Keratinocyte (primary cell): ENCODE measurements at regions not wholly inside any gene's neighbourhood (a gene's known extent, or its start where the extent isn't known, plus 50 kb on each side); places are given as distances from the start of the nearest gene placed in this dataset.

Experiments
- DNase-seq: peaks from one replicate; pipeline ENCODE4 v3.0.0-alpha.2; 2011; ENCODE audit warnings: low read depth, missing footprints, low spot score
- FAIRE-seq: peaks from 2 replicates; lab custom pipeline; 2011; peaks lifted over from hg19 to GRCh38; lab: Jason Lieb, UNC
- H2AFZ ChIP-seq: 2 replicates; pipeline ENCODE4 v1.6.0; 2012; ENCODE audit warnings: low read length, control low read depth, inconsistent platforms; ENCODE audit not compliant: control insufficient read depth
- H3K27ac ChIP-seq: 2 replicates; pipeline ENCODE4 v1.5.1; 2011; ENCODE audit warnings: low read length; ENCODE audit not compliant: control insufficient read depth, insufficient read depth
- H3K27me3 ChIP-seq: 3 replicates; pipeline ENCODE4 v1.6.0; 2011; ENCODE audit warnings: low read length; ENCODE audit not compliant: control insufficient read depth, insufficient read depth; ENCODE audit errors: extremely low read depth
- H3K36me3 ChIP-seq, 2 experiments: 2 replicates in 1 of 2; 3 replicates in 1 of 2; pipeline ENCODE4 v1.5.1; 2011; ENCODE audit warnings: low read length in 2 of 2, mild to moderate bottlenecking in 1 of 2; ENCODE audit not compliant: control insufficient read depth in 2 of 2, insufficient read depth in 2 of 2; ENCODE audit errors: extremely low read depth in 1 of 2
- H3K4me1 ChIP-seq: 3 replicates; pipeline ENCODE4 v1.5.1; 2011; ENCODE audit warnings: low read length; ENCODE audit not compliant: control insufficient read depth, insufficient read depth; ENCODE audit errors: extremely low read depth
- H3K4me2 ChIP-seq: 3 replicates; pipeline ENCODE4 v1.6.0; 2011; ENCODE audit warnings: low read depth, low read length; ENCODE audit not compliant: control insufficient read depth, insufficient read depth; ENCODE audit errors: extremely low read depth
- H3K4me3 ChIP-seq, 3 experiments: fragments of 200-600 bp in 1 of 3; sonication (generic) in 1 of 3; 2 replicates in 2 of 3; 3 replicates in 1 of 3; pipeline ENCODE4 v1.5.1; 2011 to 2016; ENCODE audit warnings: low read length in 3 of 3, mild to moderate bottlenecking in 3 of 3, control low read depth in 2 of 3, inconsistent platforms in 1 of 3, low read depth in 1 of 3, mixed read lengths in 1 of 3, mixed run types in 1 of 3, moderate library complexity in 1 of 3; ENCODE audit not compliant: control insufficient read depth in 2 of 3, insufficient read depth in 2 of 3; ENCODE audit errors: extremely low read depth in 1 of 3
- H3K79me2 ChIP-seq: 2 replicates; pipeline ENCODE4 v1.6.0; 2012; ENCODE audit warnings: low read length; ENCODE audit not compliant: control insufficient read depth, insufficient read depth
- H3K9ac ChIP-seq: 3 replicates; pipeline ENCODE4 v1.6.0; 2011; ENCODE audit warnings: low read length; ENCODE audit not compliant: control insufficient read depth, insufficient read depth; ENCODE audit errors: extremely low read depth
- H3K9me1 ChIP-seq: 3 replicates; pipeline ENCODE4 v1.6.0; 2011; ENCODE audit warnings: low read length; ENCODE audit not compliant: control insufficient read depth, insufficient read depth; ENCODE audit errors: extremely low read depth
- H3K9me3 ChIP-seq: 2 replicates; pipeline ENCODE4 v1.5.1; 2012; ENCODE audit warnings: low read depth, low read length; ENCODE audit not compliant: control insufficient read depth
- H4K20me1 ChIP-seq: 3 replicates; pipeline ENCODE4 v1.6.0; 2011; ENCODE audit warnings: low read length; ENCODE audit not compliant: control insufficient read depth, insufficient read depth; ENCODE audit errors: extremely low read depth
- CTCF ChIP-seq, 3 experiments: IDR thresholded peaks in 1 of 3; conservative IDR thresholded peaks in 1 of 3; optimal IDR thresholded peaks in 1 of 3; 2 replicates in 2 of 3; 3 replicates in 1 of 3; pipeline versions ENCODE3 to v1.5.1; 2011; ENCODE audit warnings: low read length in 3 of 3, mild to moderate bottlenecking in 3 of 3, moderate library complexity in 2 of 3, control low read depth in 1 of 3, inconsistent platforms in 1 of 3; ENCODE audit not compliant: insufficient read depth in 2 of 3; ENCODE audit errors: extremely low read depth in 1 of 3
- EZH2 ChIP-seq: IDR thresholded peaks from one replicate; pipeline ENCODE4 v1.6.1; 2012; ENCODE audit warnings: inconsistent platforms, mild to moderate bottlenecking, low read length, moderate library complexity
- dilution Hi-C: fragments of 300-500 bp; cut with MboI; formaldehyde crosslinking; loops from one replicate; pipeline ENCODE4 v1.7.0; 2020; ENCODE audit warnings: low sequenced_read_pairs; ENCODE audit not compliant: extremely low pct_ligation_motif_present

- no peak overlapping the region for H3K4me3 ChIP-seq
- H3K36me3 ChIP-seq: no peaks in the 10 kb centered on the region
- TF ChIP-seq CTCF (optimal IDR thresholded peaks at IDR 0.05 in 1 of 3, IDR thresholded peaks at IDR 0.05 in 1 of 3, conservative IDR thresholded peaks at IDR 0.05 in 1 of 3; ENCODE audit: extremely low read depth in 1 of 3, insufficient read depth in 2 of 3, low read length in 3 of 3) (no peak), EZH2 (no peak)
- H3K79me2 ChIP-seq: no peaks in the 10 kb centered on the region
- dilution Hi-C loops: no loop called here
- H4K20me1 ChIP-seq: no peaks in the 10 kb centered on the region
- no peaks in the 10 kb centered on the region for H3K9me1 ChIP-seq
- peaks cover 8% of the 10 kb centered on the region for H3K4me1 ChIP-seq
- H3K9me3 ChIP-seq: no peaks in the 10 kb centered on the region
- no peak overlapping the region for H2AFZ ChIP-seq
- no peaks in the 10 kb centered on the region for H3K27me3 ChIP-seq
- no peak for FAIRE-seq
- no peak overlapping the region for H3K27ac ChIP-seq
- H3K4me2 ChIP-seq: no peak overlapping the region
- H3K9ac ChIP-seq: no peak overlapping the region
- no peak for DNase-seq
These were observed 192.2 kb upstream of the NRIP1 start for GRCh38 chr21:15256996-15257395.

- dilution Hi-C loops: no loop called here
- no peak overlapping the region for H3K9ac ChIP-seq
- no peak for DNase-seq
- no peaks in the 10 kb centered on the region for H3K27me3 ChIP-seq
- peak overlapping the region; percentile 65 for H3K4me2 ChIP-seq
- no peaks in the 10 kb centered on the region for H3K9me1 ChIP-seq
- H3K27ac ChIP-seq: peak overlapping the region; percentile 17
- H3K9me3 ChIP-seq: no peaks in the 10 kb centered on the region
- H4K20me1 ChIP-seq: no peaks in the 10 kb centered on the region
- H3K36me3 ChIP-seq: no peaks in the 10 kb centered on the region
- FAIRE-seq: peak; percentile 85
- no peak for TF ChIP-seq EZH2
- TF ChIP-seq CTCF (optimal IDR thresholded peaks at IDR 0.05 in 1 of 3, IDR thresholded peaks at IDR 0.05 in 1 of 3, conservative IDR thresholded peaks at IDR 0.05 in 1 of 3; ENCODE audit: extremely low read depth in 1 of 3, insufficient read depth in 2 of 3, low read length in 3 of 3): no peak
- peak overlapping the region; percentile 82 for H2AFZ ChIP-seq
- H3K4me3 ChIP-seq: peak overlapping the region in 2 of 3 experiments; percentile 16 to 38
- peaks cover 8% of the 10 kb centered on the region for H3K4me1 ChIP-seq
- no peaks in the 10 kb centered on the region for H3K79me2 ChIP-seq
These were observed 192.8 kb upstream of the NRIP1 start for GRCh38 chr21:15257646-15258045.
